ENCODE measurements at regions not wholly inside any gene's neighbourhood (a gene's known extent, or its start where the extent isn't known, plus 50 kb on each side); places are given as distances from the start of the nearest gene placed in this dataset.

- Histone ChIP-seq H2AFZ (ENCODE audit: control insufficient read depth, low read depth, low read length) (no peak overlapping the region), H3K79me2 (ENCODE audit: control insufficient read depth, insufficient read depth, low read length) (no peaks in the 10 kb centered on the region), H3K9ac (ENCODE audit: control insufficient read depth, insufficient read depth, low read length) (no peak overlapping the region), H3K4me3 (no peak overlapping the region), H3K36me3 (ENCODE audit: control insufficient read depth in 2 of 2, insufficient read depth in 2 of 2, low read length in 1 of 2) (no peaks in the 10 kb centered on the region), H4K20me1 (ENCODE audit: control insufficient read depth, insufficient read depth) (no peaks in the 10 kb centered on the region), H3K27me3 (replicated peaks in 1 of 2; ENCODE audit: control insufficient read depth in 2 of 2, insufficient read depth in 2 of 2, low read length in 1 of 2) (no peaks in the 10 kb centered on the region), H3K4me1 (ENCODE audit: control insufficient read depth, insufficient read depth, low read length) (no peaks in the 10 kb centered on the region), H3K27ac (ENCODE audit: control insufficient read depth, insufficient read depth) (no peak overlapping the region), H3K9me3 (replicated peaks; ENCODE audit: control insufficient read depth, insufficient read depth, low read length) (no peaks in the 10 kb centered on the region), H3K4me2 (ENCODE audit: control insufficient read depth, insufficient read depth) (no peak overlapping the region)
- WGBS (ENCODE audit: insufficient coverage, insufficient replicate concordance, low lambda C conversion rate, missing lambda C conversion rate), result 0% methylated on average over 2 of the region's 2 CpGs
- CTCF ChIA-PET, result no interaction called here
- in situ Hi-C loops (cut with MboI) (no loop called here), intact Hi-C loops (cut with micrococcal nuclease; ENCODE audit: unreplicated experiment) (no loop called here)
- ATAC-seq (no peak), FAIRE-seq (no peak), DNase-seq (ENCODE audit: low read depth, low spot score) (no peak)
- POLR2A ChIA-PET, result no interaction called here
- BruUV-seq (replicated peaks), result no TSS peak
- SMC1A ChIA-PET (ENCODE audit: uncharacterized antibody, unreplicated experiment), result no interaction called here
- TF ChIP-seq RAD51 (IDR thresholded peaks at IDR 0.05) (no peak), CHD2 (IDR thresholded peaks at IDR 0.05; ENCODE audit: borderline replicate concordance, low read depth, low read length) (no peak), BHLHE40 (IDR thresholded peaks at IDR 0.05; ENCODE audit: borderline replicate concordance in 1 of 2, low read depth in 2 of 2, low read length in 1 of 2) (no peak), REST (IDR thresholded peaks at IDR 0.05; ENCODE audit: low read depth, low read length) (no peak), MLLT1 (IDR thresholded peaks at IDR 0.05) (no peak), BMI1 (IDR thresholded peaks at IDR 0.05; ENCODE audit: borderline replicate concordance) (no peak), JUND (IDR thresholded peaks at IDR 0.05; ENCODE audit: low read depth, low read length) (no peak)
- RAD21 ChIA-PET (ENCODE audit: unreplicated experiment), result no interaction called here
These were observed 170.2 kb upstream of the LRRC3B start for GRCh38 chr3:26452363-26452762.
